Natural killer cell treated with Interleukin-12 subunit alpha and Interleukin-12 subunit beta and Interleukin-15 and Interleukin-18, amount 100 ng/mL, for 72 hours (primary cell): ENCODE measurements at regions not wholly inside any gene's neighbourhood (a gene's known extent, or its start where the extent isn't known, plus 50 kb on each side); places are given as distances from the start of the nearest gene placed in this dataset.

Source experiments
- ATAC-seq, 2 donors: fragments of 150-1000 bp; cut with Tn5 transposase in 1 of 2; sonication (Bioruptor Pico), chemical (Tn5 transposase) in 1 of 2; 2 replicates each; pipeline ENCODE4 v1.10.0; 2021
- DNase-seq: peaks from one replicate; pipeline ENCODE4 v3.0.0; 2022; ENCODE audit warnings: low spot score
- H3K27ac Mint-ChIP-seq, 2 donors: 1 replicate in 1 of 2; 2 replicates in 1 of 2; pipeline ENCODE4 v1.8.0; 2022; ENCODE audit warnings: mixed read lengths in 2 of 2, mild to moderate bottlenecking in 1 of 2, moderate library complexity in 1 of 2
- H3K27me3 Mint-ChIP-seq, 2 donors: 1 replicate in 1 of 2; 2 replicates in 1 of 2; pipeline ENCODE4 v1.8.0; 2022; ENCODE audit warnings: mixed read lengths in 2 of 2
- H3K36me3 Mint-ChIP-seq: one replicate; pipeline ENCODE4 v1.8.0; 2022; ENCODE audit warnings: mixed read lengths
- H3K4me1 Mint-ChIP-seq, 2 donors: 1 replicate in 1 of 2; 2 replicates in 1 of 2; pipeline ENCODE4 v1.8.0; 2022; ENCODE audit warnings: low read depth in 2 of 2, mixed read lengths in 2 of 2, mild to moderate bottlenecking in 1 of 2
- H3K4me3 Mint-ChIP-seq: one replicate; pipeline ENCODE4 v1.8.0; 2022; ENCODE audit warnings: mixed read lengths
- H3K9me3 Mint-ChIP-seq: 2 replicates; pipeline ENCODE4 v1.8.0; 2022; ENCODE audit warnings: mixed read lengths

DNA sequence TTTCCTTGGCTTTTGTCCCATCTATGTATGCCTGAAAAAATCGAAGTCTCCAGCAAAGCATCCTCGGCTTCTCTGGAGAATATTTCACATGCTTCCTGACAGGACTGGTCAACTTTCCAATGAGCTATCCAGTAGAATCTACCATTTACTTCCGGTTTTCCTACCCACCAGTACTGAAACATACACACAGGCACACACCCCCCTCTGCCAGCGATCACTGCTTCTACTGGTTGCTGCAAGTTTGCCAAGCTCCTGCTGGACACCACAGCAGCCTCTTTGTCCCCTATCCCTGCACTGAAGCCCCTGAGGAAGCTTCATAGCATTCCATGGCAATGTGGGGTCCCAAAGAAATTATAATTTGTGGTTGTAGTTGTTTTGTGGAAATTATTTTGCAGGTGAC is 536.8 kb downstream of the MATN1 start:
- H3K36me3 Mint-ChIP-seq, result no peaks in the 10 kb centered on the region
- no peak overlapping the region for H3K27ac Mint-ChIP-seq
- peaks cover 40 to 43% of the 10 kb centered on the region in 2 donors for H3K4me1 Mint-ChIP-seq
- H3K9me3 Mint-ChIP-seq, result no peaks in the 10 kb centered on the region
- H3K4me3 Mint-ChIP-seq, result no peak overlapping the region
- DNase-seq, result no peak
- no peaks in the 10 kb centered on the region for H3K27me3 Mint-ChIP-seq
- no peak for ATAC-seq

DNA sequence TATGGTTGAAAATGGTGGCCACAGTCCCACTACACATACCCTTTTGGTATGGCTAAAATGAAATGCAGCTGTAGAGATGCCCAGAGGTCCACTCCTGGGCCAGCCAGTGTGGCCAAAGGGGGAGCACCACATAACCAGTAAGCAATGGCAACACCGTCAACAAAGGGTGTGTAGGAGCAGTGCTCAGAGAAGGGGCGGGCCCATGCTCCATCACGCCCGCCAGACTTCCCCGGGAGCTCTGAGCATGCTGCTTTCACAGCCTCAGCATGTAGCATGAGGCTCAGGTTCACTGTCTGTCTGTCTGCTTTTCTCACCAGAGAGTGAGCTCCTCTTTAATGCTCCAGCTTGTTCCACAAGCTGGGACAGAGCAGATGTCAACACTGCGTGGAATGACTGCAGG is 537.6 kb downstream of the MATN1 start:
- H3K9me3 Mint-ChIP-seq, result no peaks in the 10 kb centered on the region
- H3K4me1 Mint-ChIP-seq, result peaks cover 33 to 36% of the 10 kb centered on the region in 2 donors
- H3K4me3 Mint-ChIP-seq, result no peak overlapping the region
- no peaks in the 10 kb centered on the region for H3K36me3 Mint-ChIP-seq
- DNase-seq (no peak), ATAC-seq (no peak)
- H3K27me3 Mint-ChIP-seq, result no peaks in the 10 kb centered on the region
- H3K27ac Mint-ChIP-seq, result no peak overlapping the region

DNA sequence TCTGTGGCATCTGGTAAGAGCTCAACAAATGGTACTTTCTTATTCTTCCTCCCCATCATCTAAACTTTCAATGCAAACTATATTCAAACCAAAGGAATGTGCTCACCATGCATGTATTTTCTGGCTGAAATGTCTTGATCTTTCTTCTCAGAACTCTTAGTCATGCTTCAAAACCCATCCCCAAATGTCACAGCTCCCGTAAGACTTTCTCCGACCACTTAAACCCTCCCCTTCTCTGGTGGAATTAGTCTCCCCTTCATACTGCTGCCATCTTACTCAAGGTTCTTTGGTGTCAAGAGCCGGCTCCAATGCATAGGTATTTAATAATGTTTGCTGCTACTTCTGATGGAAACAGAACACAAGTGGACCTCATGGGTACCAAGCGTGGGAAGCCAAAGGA is 538.1 kb downstream of the MATN1 start:
- Mint-ChIP-seq H3K27ac (no peak overlapping the region), H3K9me3 (no peaks in the 10 kb centered on the region), H3K4me1 (peaks cover 30 to 36% of the 10 kb centered on the region in 2 donors), H3K36me3 (no peaks in the 10 kb centered on the region), H3K27me3 (no peaks in the 10 kb centered on the region), H3K4me3 (no peak overlapping the region)
- no peak for DNase-seq
- no peak for ATAC-seq

DNA sequence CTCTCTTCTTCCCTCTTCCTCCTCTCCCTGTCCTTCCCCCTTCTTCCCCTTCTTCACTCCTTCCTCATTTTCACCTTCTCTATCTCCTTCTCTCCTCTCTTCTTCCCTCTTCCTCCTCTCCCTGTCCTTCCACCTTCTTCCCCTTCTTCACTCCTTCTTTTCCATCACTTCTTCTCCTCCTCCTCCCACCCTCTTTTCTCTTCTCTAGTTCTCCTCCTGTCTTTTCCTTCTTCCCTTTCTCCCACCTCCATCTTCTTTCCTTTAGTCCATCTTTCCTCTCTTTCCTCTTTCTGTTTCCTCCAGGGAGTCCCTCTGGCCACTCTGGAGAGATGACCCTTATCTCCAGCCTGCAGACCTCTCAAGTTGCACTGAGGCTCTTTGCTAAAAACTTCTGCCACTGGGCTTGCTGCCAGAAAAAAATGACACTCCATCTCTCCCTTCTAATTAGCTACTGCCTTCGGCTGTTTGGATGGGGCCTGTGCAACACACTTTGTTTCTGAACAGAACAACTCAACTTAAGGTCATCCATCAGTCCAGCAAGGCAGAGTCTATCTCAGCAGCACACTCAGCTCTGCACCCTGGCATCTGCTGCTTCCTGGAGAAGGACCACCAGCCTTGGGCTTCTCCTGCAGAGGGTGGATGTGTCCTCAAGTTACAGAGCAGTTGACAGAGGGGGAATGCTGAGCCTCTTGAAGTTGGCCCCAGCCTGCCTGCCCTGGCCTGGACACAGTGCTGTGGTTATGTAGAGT is 538.8 kb downstream of the MATN1 start:
- no peak overlapping the region for H3K27ac Mint-ChIP-seq
- no peaks in the 10 kb centered on the region for H3K36me3 Mint-ChIP-seq
- H3K27me3 Mint-ChIP-seq, result no peaks in the 10 kb centered on the region
- H3K4me1 Mint-ChIP-seq, result peaks cover 33 to 37% of the 10 kb centered on the region in 2 donors
- no peak overlapping the region for H3K4me3 Mint-ChIP-seq
- no peaks in the 10 kb centered on the region for H3K9me3 Mint-ChIP-seq
- no peak for DNase-seq
- no peak for ATAC-seq

DNA sequence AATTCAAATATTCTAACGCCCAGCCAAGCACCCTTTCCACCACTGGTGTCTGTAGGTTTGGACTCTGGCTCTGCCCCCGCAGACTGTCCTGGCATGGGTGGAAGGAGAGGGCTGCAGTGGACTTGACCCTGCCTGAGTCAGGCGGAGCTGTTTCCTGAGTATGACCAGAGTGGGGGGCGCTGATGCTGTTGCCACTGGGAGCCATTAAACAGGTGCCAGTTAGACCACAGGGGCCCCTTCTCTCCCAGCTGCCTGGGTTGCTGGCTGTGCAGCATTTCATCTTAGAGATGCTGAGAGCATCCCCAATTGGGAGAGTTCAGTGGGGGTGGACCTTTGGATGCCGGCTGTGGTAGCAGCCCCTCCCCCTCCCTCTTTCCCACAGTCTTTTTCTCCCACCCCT is 539.5 kb downstream of the MATN1 start:
- H3K4me1 Mint-ChIP-seq, result peaks cover 33 to 37% of the 10 kb centered on the region in 2 donors
- H3K36me3 Mint-ChIP-seq, result no peaks in the 10 kb centered on the region
- no peak for ATAC-seq
- H3K9me3 Mint-ChIP-seq, result no peaks in the 10 kb centered on the region
- peaks cover 0 to 2% of the 10 kb centered on the region in 2 donors for H3K27me3 Mint-ChIP-seq
- DNase-seq, result no peak
- no peak overlapping the region for H3K4me3 Mint-ChIP-seq
- no peak overlapping the region for H3K27ac Mint-ChIP-seq

DNA sequence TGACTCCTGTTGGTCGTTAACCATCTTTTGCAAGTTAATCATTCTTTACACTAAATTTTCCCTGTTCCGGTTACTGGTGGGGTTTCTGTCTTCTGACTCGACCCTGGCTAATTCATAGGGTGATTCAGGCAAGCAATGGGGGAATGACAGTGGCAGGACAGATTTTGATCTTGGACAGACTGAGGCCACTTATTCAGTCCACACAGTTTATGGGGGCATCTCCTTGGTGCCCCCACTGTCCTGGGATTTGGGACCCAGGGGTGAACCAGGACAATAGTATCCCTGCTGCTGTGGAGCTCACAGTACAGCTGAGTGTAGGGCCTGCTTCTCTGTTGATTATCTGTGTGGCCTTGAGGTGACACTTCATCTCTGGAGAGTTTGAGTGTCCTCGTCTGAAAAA is 540.4 kb downstream of the MATN1 start:
- peaks cover 25 to 29% of the 10 kb centered on the region in 2 donors for H3K4me1 Mint-ChIP-seq
- H3K4me3 Mint-ChIP-seq, result no peak overlapping the region
- no peak for ATAC-seq

DNA sequence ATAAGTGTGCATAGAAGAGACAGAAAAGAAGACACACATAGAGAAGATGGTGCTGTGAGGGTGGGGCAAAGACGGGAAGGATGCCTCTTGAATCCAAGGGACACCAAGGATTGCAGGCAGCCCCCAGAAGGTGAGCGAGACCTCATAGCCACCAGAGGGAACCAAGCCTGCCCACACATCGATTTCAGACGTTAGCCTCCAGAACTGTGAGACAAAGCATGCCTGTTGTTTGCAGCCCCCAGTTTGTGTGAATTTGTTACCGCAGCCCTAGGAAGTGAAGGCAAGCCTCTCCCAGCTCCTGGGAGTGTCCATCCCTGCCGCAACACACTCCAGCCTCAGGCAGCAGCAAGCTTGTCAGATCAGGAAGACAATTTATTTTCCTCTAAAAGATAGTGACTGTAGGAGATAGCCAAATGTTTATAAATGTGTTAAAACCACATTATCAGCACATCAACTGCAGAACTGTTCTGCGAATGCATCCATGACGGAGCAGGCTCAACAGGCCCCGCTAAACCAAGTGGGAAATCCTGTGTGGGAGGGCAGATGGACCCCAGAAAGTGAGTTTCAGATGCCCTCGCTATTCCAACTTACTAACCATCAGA is 543.3 kb downstream of the MATN1 start:
- no peak for ATAC-seq
- Mint-ChIP-seq H3K4me1 (peaks cover 23 to 25% of the 10 kb centered on the region in 2 donors), H3K9me3 (no peaks in the 10 kb centered on the region), H3K36me3 (no peaks in the 10 kb centered on the region), H3K4me3 (peak overlapping the region; percentile 23), H3K27ac (peak overlapping the region; percentile 6 to 40), H3K27me3 (peaks cover 6 to 7% of the 10 kb centered on the region in 2 donors)
- no peak for DNase-seq

More for the DNA sequence above, 540.4 kb downstream of the MATN1 start:
- Mint-ChIP-seq H3K27ac (peak overlapping the region in 1 of 2 donors; percentile 29), H3K9me3 (no peaks in the 10 kb centered on the region), H3K27me3 (peaks cover 0 to 2% of the 10 kb centered on the region in 2 donors), H3K36me3 (no peaks in the 10 kb centered on the region)
- no peak for DNase-seq

DNA sequence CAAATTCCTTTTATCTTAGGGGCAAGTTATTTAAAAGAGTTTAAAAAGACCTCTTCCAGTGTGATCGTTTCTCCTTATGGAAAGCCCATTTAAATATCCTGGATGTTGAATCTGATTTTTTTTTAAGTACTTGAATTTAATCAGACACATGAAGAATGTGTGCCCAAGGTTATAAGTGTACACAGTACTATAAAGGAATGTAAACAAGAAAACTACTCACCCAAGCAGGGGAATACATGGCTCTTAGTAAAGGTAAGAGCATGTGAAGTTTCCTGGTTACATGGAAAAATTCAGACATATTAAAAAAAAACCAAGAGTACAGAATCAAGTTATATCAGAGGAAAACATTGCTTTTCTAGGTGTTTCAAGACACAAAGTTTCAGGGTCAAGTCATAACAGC is 546.9 kb downstream of the MATN1 start:
- Mint-ChIP-seq H3K27me3 (peaks cover 6 to 12% of the 10 kb centered on the region in 2 donors), H3K4me1 (peaks cover 14 to 16% of the 10 kb centered on the region in 2 donors), H3K9me3 (no peaks in the 10 kb centered on the region), H3K27ac (no peak overlapping the region), H3K4me3 (no peak overlapping the region), H3K36me3 (no peaks in the 10 kb centered on the region)
- DNase-seq, result no peak
- ATAC-seq, result no peak

DNA sequence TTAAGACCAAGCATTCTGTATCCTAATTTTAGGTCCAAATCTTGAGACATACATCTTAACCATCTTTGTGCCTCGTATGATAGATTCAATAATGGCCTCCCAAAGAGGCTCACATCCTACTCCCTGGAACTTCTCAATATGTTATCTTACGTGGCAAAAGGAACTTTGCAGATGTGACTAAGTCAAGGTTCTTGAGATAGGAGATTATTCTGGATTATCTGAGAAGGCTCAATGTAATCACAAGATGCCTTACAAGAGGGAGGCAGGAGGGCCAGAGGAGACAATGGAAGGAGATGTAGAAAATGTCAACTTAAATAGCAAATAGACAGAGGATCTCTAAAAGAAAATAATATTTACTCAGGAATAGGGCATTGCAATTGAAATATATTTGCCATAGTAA is 548.9 kb downstream of the MATN1 start:
- H3K4me3 Mint-ChIP-seq, result no peak overlapping the region
- ATAC-seq, result no peak
- DNase-seq, result no peak

DNA sequence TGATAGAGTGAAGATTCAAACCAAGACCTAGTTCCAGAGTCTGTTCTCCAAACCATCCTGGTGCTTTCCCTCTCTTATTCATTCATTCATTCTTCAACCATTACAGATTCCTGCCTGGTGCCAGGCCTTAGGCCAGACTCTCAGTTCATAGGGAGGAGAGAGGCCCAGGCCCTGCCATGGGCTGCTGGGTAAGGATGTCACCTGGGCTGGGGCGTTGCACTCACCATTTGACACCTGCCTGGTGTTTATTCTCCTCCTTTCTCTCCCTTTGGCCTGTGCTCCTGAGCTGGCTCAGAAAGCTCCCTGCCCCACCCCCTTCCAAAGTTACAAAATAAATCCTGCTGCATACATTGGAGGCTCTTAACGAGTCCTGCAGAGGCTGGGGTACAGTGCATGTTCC is 549.8 kb downstream of the MATN1 start:
- no peaks in the 10 kb centered on the region for H3K36me3 Mint-ChIP-seq
- no peak for ATAC-seq
- H3K27me3 Mint-ChIP-seq, result peaks cover 6 to 14% of the 10 kb centered on the region in 2 donors
- no peaks in the 10 kb centered on the region for H3K9me3 Mint-ChIP-seq
- H3K4me1 Mint-ChIP-seq, result no peaks in the 10 kb centered on the region
- no peak overlapping the region for H3K27ac Mint-ChIP-seq
- no peak for DNase-seq
- no peak overlapping the region for H3K4me3 Mint-ChIP-seq

More for the DNA sequence above, 548.9 kb downstream of the MATN1 start:
- H3K9me3 Mint-ChIP-seq, result no peaks in the 10 kb centered on the region
- H3K27me3 Mint-ChIP-seq, result peaks cover 6 to 14% of the 10 kb centered on the region in 2 donors
- H3K36me3 Mint-ChIP-seq, result no peaks in the 10 kb centered on the region
- no peak overlapping the region for H3K27ac Mint-ChIP-seq
- peaks cover 5 to 6% of the 10 kb centered on the region in 2 donors for H3K4me1 Mint-ChIP-seq

DNA sequence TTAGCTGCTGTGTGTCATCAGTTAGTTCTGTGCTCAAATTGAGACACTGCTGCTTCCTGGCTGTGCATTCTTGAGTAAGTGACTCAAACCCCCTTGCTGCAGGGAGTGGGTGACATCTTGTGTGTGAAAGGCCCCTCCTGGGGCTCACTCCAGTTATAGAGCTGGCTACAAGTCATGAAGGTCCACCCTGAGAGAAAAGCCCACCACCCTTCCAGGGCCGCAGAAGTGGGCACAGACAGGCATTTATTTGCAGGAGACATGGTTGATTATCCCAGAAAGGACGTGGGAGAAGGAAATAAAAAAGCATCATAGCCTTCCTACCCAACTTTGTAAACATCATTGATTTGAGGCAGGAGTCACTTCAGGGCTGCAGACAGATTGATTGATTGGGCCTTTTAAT is 550.6 kb downstream of the MATN1 start:
- Mint-ChIP-seq H3K4me1 (no peaks in the 10 kb centered on the region), H3K27ac (no peak overlapping the region), H3K9me3 (no peaks in the 10 kb centered on the region), H3K27me3 (peaks cover 7 to 16% of the 10 kb centered on the region in 2 donors), H3K4me3 (no peak overlapping the region), H3K36me3 (no peaks in the 10 kb centered on the region)
- ATAC-seq, result no peak
- no peak for DNase-seq

DNA sequence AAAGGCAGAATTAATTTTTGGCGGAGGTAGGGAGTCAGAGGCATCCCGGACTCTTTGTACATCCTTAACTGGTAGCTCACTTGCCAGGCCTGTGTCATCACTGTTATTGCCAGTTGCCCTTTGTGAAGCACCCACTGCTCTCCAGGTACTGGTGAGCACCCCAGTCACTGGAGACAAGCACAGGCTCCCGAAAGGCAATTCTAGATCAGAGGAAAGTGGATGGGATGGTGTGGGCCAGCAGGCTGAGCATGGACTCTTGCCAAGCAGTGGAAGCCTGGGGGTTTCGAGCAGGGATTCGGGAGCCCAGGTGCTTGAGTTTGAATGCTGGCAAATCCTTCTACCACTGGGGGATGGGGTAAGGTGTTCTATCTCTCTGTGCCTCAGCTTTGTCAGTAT is 551.1 kb downstream of the MATN1 start:
- Mint-ChIP-seq H3K9me3 (no peaks in the 10 kb centered on the region), H3K27me3 (peaks cover 11 to 19% of the 10 kb centered on the region in 2 donors), H3K4me1 (no peaks in the 10 kb centered on the region), H3K4me3 (no peak overlapping the region), H3K27ac (no peak overlapping the region), H3K36me3 (no peaks in the 10 kb centered on the region)
- ATAC-seq (no peak), DNase-seq (no peak)

DNA sequence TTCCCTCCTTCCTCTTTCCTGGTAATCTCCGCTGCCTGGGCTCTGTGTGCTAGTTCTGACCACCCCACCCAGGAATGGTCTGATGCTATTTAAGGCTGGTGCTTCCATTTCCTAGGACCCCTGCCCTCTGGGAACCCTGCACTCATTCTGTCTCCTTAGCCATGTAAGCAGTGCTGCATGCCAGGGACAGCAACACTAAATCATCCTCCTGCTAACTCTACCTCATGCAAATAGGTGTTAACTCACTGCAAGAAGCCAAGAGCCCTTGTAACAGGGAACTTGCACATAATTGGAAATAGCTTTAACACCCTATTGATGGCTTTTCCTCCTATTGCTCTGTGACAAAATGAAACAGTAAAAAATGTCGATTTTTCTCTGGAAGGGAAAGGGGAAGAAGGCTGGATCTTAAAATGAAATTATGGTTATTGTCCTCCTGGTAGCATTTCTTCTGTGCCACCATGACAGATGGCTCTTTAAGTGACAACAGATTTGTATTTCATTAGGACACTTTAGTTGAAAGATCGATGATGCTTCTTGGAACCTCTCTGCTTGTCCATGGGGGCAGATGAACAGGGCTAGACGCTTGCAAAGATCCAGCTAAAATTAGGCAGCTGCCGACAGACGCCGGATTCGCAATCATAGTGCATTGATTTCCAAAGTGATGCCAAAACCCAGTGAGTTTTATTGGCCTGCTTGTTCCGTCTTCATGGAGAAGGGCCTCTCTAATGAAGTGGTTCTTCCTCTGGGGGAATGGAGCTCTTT is 551.7 kb downstream of the MATN1 start:
- H3K36me3 Mint-ChIP-seq, result no peaks in the 10 kb centered on the region
- no peak overlapping the region for H3K4me3 Mint-ChIP-seq
- ATAC-seq, result no peak

DNA sequence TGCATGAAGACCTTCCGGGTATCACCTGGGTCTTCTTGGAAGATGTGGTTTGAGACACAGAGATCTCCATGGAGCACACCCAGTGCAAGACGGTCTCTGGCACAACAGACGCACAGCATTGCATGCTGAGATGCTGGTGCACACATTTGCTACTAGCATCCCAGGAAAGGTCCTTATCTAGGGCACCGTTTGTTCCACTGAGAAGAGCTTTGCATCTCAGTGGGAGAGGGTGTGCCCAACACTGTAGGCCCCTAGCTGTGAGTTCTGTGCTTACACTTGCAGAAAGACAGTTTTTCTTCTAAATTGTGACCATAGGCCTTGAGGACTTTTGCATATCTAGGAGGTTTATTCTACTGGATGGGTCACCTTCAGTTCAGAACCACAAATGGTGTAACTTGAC is 554.1 kb downstream of the MATN1 start:
- DNase-seq (no peak), ATAC-seq (no peak)
- Mint-ChIP-seq H3K27ac (no peak overlapping the region), H3K36me3 (no peaks in the 10 kb centered on the region), H3K4me1 (no peaks in the 10 kb centered on the region), H3K27me3 (peaks cover 20% of the 10 kb centered on the region in 2 donors), H3K9me3 (no peaks in the 10 kb centered on the region), H3K4me3 (no peak overlapping the region)

More for the DNA sequence above, 551.7 kb downstream of the MATN1 start:
- Mint-ChIP-seq H3K27me3 (peaks cover 17 to 18% of the 10 kb centered on the region in 2 donors), H3K9me3 (no peaks in the 10 kb centered on the region), H3K4me1 (no peaks in the 10 kb centered on the region), H3K27ac (no peak overlapping the region)
- no peak for DNase-seq
